ENCODE measurements at regions not wholly inside any gene's neighbourhood (a gene's known extent, or its start where the extent isn't known, plus 50 kb on each side); places are given as distances from the start of the nearest gene placed in this dataset.

- POLR2A ChIA-PET: no interaction called here
- intact Hi-C loops (cut with micrococcal nuclease; ENCODE audit: unreplicated experiment): no loop called here
- Histone ChIP-seq H3K27ac (ENCODE audit: low read length) (no peak overlapping the region), H3K36me3 (ENCODE audit: control insufficient read depth, insufficient read depth, low read length) (no peaks in the 10 kb centered on the region), H3K27me3 (ENCODE audit: control insufficient read depth, insufficient read depth, low read length) (no peaks in the 10 kb centered on the region), H3K4me1 (ENCODE audit: control insufficient read depth, insufficient read depth, low read length) (no peaks in the 10 kb centered on the region), H3K4me3 (ENCODE audit: low read depth in 2 of 2, low read length in 2 of 2) (no peak overlapping the region), H3K9me3 (ENCODE audit: control insufficient read depth, insufficient read depth, low read depth, low read length) (no peaks in the 10 kb centered on the region)
- no TSS peak for BruUV-seq (replicated peaks)
- CTCF ChIA-PET: no interaction called here
- TF ChIP-seq TCF7L2 (IDR thresholded peaks at IDR 0.05; ENCODE audit: low read depth, low read length) (no peak), CTCF (IDR thresholded peaks at IDR 0.05) (no peak), SIN3A (IDR thresholded peaks at IDR 0.05; ENCODE audit: borderline replicate concordance, insufficient read depth, low read depth, low read length) (no peak)
- DNase-seq (ENCODE audit: low read depth, low spot score) (no peak), ATAC-seq (no peak)
- in situ Hi-C loops (cut with HindIII; ENCODE audit: low pct_unique_long_range_greater_than_20kb, low sequenced_read_pairs): no loop called here
These were observed 134.5 kb downstream of the MEX3B start for GRCh38 chr15:81911022-81911971.

- POLR2A ChIA-PET: no interaction called here
- CTCF ChIA-PET: no interaction called here
- H3K27ac ChIP-seq (ENCODE audit: low read length): no peak overlapping the region
- H3K9me3 ChIP-seq (ENCODE audit: control insufficient read depth, insufficient read depth, low read depth, low read length): no peaks in the 10 kb centered on the region
- H3K4me1 ChIP-seq (ENCODE audit: control insufficient read depth, insufficient read depth, low read length): no peaks in the 10 kb centered on the region
- in situ Hi-C loops (cut with HindIII; ENCODE audit: low pct_unique_long_range_greater_than_20kb, low sequenced_read_pairs) (no loop called here), intact Hi-C loops (cut with micrococcal nuclease; ENCODE audit: unreplicated experiment) (no loop called here)
- ATAC-seq (no peak), DNase-seq (ENCODE audit: low read depth, low spot score) (no peak)
- H3K27me3 ChIP-seq (ENCODE audit: control insufficient read depth, insufficient read depth, low read length): no peaks in the 10 kb centered on the region
- BruUV-seq (replicated peaks): no TSS peak
- H3K36me3 ChIP-seq (ENCODE audit: control insufficient read depth, insufficient read depth, low read length): no peaks in the 10 kb centered on the region
- H3K4me3 ChIP-seq (ENCODE audit: low read depth in 2 of 2, low read length in 2 of 2): no peak overlapping the region
- TF ChIP-seq CTCF (IDR thresholded peaks at IDR 0.05) (no peak), SIN3A (IDR thresholded peaks at IDR 0.05; ENCODE audit: borderline replicate concordance, insufficient read depth, low read depth, low read length) (no peak), TCF7L2 (IDR thresholded peaks at IDR 0.05; ENCODE audit: low read depth, low read length) (no peak), POLR2AphosphoS5 (IDR thresholded peaks at IDR 0.05; ENCODE audit: low read depth, low read length) (no peak)
- TF ChIP-seq, protein P1, sequence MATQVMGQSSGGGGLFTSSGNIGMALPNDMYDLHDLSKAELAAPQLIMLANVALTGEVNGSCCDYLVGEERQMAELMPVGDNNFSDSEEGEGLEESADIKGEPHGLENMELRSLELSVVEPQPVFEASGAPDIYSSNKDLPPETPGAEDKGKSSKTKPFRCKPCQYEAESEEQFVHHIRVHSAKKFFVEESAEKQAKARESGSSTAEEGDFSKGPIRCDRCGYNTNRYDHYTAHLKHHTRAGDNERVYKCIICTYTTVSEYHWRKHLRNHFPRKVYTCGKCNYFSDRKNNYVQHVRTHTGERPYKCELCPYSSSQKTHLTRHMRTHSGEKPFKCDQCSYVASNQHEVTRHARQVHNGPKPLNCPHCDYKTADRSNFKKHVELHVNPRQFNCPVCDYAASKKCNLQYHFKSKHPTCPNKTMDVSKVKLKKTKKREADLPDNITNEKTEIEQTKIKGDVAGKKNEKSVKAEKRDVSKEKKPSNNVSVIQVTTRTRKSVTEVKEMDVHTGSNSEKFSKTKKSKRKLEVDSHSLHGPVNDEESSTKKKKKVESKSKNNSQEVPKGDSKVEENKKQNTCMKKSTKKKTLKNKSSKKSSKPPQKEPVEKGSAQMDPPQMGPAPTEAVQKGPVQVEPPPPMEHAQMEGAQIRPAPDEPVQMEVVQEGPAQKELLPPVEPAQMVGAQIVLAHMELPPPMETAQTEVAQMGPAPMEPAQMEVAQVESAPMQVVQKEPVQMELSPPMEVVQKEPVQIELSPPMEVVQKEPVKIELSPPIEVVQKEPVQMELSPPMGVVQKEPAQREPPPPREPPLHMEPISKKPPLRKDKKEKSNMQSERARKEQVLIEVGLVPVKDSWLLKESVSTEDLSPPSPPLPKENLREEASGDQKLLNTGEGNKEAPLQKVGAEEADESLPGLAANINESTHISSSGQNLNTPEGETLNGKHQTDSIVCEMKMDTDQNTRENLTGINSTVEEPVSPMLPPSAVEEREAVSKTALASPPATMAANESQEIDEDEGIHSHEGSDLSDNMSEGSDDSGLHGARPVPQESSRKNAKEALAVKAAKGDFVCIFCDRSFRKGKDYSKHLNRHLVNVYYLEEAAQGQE (IDR thresholded peaks at IDR 0.05; ENCODE audit: insufficient read depth in 1 of 2, low read depth in 2 of 2, low read length in 1 of 2): no peak
These were observed 135.3 kb downstream of the MEX3B start for GRCh38 chr15:81910355-81911021.
